ENCODE measurements at regions not wholly inside any gene's neighbourhood (a gene's known extent, or its start where the extent isn't known, plus 50 kb on each side); places are given as distances from the start of the nearest gene placed in this dataset.

DNA sequence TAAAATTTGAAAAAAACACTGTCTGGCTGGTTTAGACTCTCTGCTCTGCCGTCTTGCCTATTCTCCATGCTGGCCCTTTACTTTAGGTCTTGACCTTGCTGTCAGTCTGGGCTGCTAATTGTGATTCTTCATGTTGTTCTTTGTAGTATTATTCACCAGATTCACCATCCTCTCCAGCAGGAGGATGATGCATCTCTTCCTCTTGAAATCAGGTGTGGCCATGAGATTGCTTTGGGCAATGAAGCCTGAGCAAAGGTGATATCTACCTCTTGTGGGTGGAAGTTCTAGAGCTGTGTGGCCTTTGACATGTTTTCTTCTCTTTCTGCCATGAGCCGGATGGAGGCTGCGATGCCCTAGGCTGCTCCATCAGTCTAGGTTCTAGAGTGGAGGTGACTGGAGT, 51.3 kb upstream of the ITPRID1 start:
- TF ChIP-seq, protein P1, sequence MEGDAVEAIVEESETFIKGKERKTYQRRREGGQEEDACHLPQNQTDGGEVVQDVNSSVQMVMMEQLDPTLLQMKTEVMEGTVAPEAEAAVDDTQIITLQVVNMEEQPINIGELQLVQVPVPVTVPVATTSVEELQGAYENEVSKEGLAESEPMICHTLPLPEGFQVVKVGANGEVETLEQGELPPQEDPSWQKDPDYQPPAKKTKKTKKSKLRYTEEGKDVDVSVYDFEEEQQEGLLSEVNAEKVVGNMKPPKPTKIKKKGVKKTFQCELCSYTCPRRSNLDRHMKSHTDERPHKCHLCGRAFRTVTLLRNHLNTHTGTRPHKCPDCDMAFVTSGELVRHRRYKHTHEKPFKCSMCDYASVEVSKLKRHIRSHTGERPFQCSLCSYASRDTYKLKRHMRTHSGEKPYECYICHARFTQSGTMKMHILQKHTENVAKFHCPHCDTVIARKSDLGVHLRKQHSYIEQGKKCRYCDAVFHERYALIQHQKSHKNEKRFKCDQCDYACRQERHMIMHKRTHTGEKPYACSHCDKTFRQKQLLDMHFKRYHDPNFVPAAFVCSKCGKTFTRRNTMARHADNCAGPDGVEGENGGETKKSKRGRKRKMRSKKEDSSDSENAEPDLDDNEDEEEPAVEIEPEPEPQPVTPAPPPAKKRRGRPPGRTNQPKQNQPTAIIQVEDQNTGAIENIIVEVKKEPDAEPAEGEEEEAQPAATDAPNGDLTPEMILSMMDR (IDR thresholded peaks at IDR 0.05), result no peak
- TF ChIP-seq SMC3 (IDR thresholded peaks at IDR 0.05; ENCODE audit: low read depth, low read length), result no peak
- no peak for TF ChIP-seq FOXM1 (IDR thresholded peaks at IDR 0.05; ENCODE audit: low read depth)

All from SK-N-SH (cell line).